ENCODE measurements at regions not wholly inside any gene's neighbourhood (a gene's known extent, or its start where the extent isn't known, plus 50 kb on each side); places are given as distances from the start of the nearest gene placed in this dataset.

DNA sequence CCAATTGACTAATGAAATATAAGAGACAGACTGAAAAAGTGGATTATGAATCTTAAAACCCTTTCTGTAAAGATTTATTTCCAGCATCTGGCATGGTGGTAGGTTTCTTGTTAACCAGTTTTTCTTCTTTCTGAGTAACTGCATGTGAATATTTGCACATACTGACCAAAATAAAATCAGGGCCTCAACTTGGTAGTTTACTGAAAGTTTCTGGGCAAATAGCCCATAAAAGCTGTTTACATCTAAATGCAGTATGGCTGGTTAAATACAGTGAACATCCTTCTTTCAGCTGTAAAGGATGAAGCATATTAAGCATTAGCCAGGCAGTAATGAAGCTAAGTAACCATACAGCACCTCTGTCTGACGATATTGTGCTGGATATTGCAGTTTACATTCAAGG lies 83.6 kb upstream of the EYS start:
- Histone ChIP-seq H3K9me3 (replicated peaks; ENCODE audit: control insufficient read depth, insufficient read depth, low read length) (no peaks in the 10 kb centered on the region), H3K4me3 (no peak overlapping the region), H4K20me1 (ENCODE audit: control insufficient read depth, insufficient read depth) (no peaks in the 10 kb centered on the region), H3K36me3 (ENCODE audit: control insufficient read depth in 2 of 2, insufficient read depth in 2 of 2, low read length in 1 of 2) (no peaks in the 10 kb centered on the region), H3K9ac (ENCODE audit: control insufficient read depth, insufficient read depth, low read length) (no peak overlapping the region), H3K4me1 (ENCODE audit: control insufficient read depth, insufficient read depth, low read length) (no peaks in the 10 kb centered on the region), H2AFZ (ENCODE audit: control insufficient read depth, low read depth, low read length) (no peak overlapping the region), H3K4me2 (ENCODE audit: control insufficient read depth, insufficient read depth) (no peak overlapping the region), H3K27ac (ENCODE audit: control insufficient read depth, insufficient read depth) (no peak overlapping the region), H3K79me2 (ENCODE audit: control insufficient read depth, insufficient read depth, low read length) (no peaks in the 10 kb centered on the region), H3K27me3 (replicated peaks in 1 of 2; ENCODE audit: control insufficient read depth in 2 of 2, insufficient read depth in 2 of 2, low read length in 1 of 2) (no peaks in the 10 kb centered on the region)
- ATAC-seq, result no peak
- in situ Hi-C loops (cut with MboI), result no loop called here
- TF ChIP-seq EGR1 (IDR thresholded peaks at IDR 0.05; ENCODE audit: borderline replicate concordance in 1 of 2, low read depth in 2 of 2, low read length in 2 of 2) (no peak), ZNF274 (IDR thresholded peaks at IDR 0.05; ENCODE audit: insufficient read depth, insufficient read length) (no peak), ETV6 (conservative IDR thresholded peaks at IDR 0.05 in 1 of 2, IDR thresholded peaks at IDR 0.05 in 1 of 2; ENCODE audit: borderline replicate concordance in 1 of 2, low read depth in 1 of 2) (no peak), YY1 (IDR thresholded peaks at IDR 0.05; ENCODE audit: low read depth, low read length) (no peak), SPI1 (IDR thresholded peaks at IDR 0.05; ENCODE audit: borderline replicate concordance, insufficient read depth, low read depth, low read length) (no peak), ZNF217 (IDR thresholded peaks at IDR 0.05) (no peak), IKZF1 (conservative IDR thresholded peaks at IDR 0.05) (no peak), RBBP5 (conservative IDR thresholded peaks at IDR 0.05) (no peak)
- CTCF ChIA-PET, result interaction anchor here (0.6 kb wide), 1 partner anchor 51 kb away, joined by 4 read pairs; no protein-coding TSS in a partner anchor
- BruUV-seq (replicated peaks), result no TSS peak
- POLR2A ChIA-PET, result no interaction called here
- SMC1A ChIA-PET (ENCODE audit: uncharacterized antibody, unreplicated experiment), result no interaction called here
- 5% methylated on average over 1 of the region's 1 CpG for WGBS (ENCODE audit: insufficient coverage, insufficient replicate concordance, low lambda C conversion rate, missing lambda C conversion rate)
- FAIRE-seq, result no peak
- DNase-seq (ENCODE audit: low read depth, low spot score), result no peak
- intact Hi-C loops (cut with micrococcal nuclease; ENCODE audit: unreplicated experiment), result no loop called here
- RAD21 ChIA-PET (ENCODE audit: unreplicated experiment), result no interaction called here

DNA sequence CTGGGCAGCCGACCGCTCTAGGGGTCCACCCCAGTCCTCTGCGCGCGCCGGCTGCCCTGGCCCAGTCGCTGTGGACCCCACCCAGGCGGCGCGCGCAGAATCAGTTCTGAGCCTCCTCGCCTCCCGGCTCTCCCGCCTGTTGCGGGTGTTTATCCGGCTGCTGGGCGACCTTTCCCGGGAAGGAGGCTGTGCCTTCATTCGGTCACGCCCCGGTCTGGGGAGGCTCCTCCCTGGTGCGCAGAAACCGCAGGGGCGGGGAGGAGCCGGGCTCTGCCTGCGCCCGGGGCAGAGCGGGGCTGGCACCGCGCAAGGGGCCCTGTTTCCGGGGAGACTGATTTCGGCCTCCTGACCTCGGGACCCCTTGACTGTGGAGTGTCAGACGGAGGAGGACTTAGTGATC lies 80.8 kb upstream of the EYS start:
- in situ Hi-C loops (cut with MboI) (no loop called here), intact Hi-C loops (cut with micrococcal nuclease; ENCODE audit: unreplicated experiment) (no loop called here)
- TF ChIP-seq PAX8 (IDR thresholded peaks at IDR 0.05) (no peak), IRF4 (IDR thresholded peaks at IDR 0.05; ENCODE audit: low read depth, low read length) (no peak), NBN (IDR thresholded peaks at IDR 0.05) (no peak)
- TF ChIP-seq, protein P1, sequence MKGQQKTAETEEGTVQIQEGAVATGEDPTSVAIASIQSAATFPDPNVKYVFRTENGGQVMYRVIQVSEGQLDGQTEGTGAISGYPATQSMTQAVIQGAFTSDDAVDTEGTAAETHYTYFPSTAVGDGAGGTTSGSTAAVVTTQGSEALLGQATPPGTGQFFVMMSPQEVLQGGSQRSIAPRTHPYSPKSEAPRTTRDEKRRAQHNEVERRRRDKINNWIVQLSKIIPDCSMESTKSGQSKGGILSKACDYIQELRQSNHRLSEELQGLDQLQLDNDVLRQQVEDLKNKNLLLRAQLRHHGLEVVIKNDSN (IDR thresholded peaks at IDR 0.05; ENCODE audit: borderline replicate concordance, extremely low read length, insufficient read depth, low read depth, low read length), result no peak
- TF ChIP-seq, protein P2, sequence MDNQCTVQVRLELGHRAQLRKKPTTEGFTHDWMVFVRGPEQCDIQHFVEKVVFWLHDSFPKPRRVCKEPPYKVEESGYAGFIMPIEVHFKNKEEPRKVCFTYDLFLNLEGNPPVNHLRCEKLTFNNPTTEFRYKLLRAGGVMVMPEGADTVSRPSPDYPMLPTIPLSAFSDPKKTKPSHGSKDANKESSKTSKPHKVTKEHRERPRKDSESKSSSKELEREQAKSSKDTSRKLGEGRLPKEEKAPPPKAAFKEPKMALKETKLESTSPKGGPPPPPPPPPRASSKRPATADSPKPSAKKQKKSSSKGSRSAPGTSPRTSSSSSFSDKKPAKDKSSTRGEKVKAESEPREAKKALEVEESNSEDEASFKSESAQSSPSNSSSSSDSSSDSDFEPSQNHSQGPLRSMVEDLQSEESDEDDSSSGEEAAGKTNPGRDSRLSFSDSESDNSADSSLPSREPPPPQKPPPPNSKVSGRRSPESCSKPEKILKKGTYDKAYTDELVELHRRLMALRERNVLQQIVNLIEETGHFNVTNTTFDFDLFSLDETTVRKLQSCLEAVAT (IDR thresholded peaks at IDR 0.05), result no peak
- FAIRE-seq (no peak), DNase-seq (ENCODE audit: low read depth, low spot score) (no peak), ATAC-seq (no peak)
- Histone ChIP-seq H3K9ac (ENCODE audit: control insufficient read depth, insufficient read depth, low read length) (no peak overlapping the region), H2AFZ (ENCODE audit: control insufficient read depth, low read depth, low read length) (no peak overlapping the region), H3K4me1 (ENCODE audit: control insufficient read depth, insufficient read depth, low read length) (no peaks in the 10 kb centered on the region), H3K79me2 (ENCODE audit: control insufficient read depth, insufficient read depth, low read length) (no peaks in the 10 kb centered on the region), H3K27me3 (replicated peaks in 1 of 2; ENCODE audit: control insufficient read depth in 2 of 2, insufficient read depth in 2 of 2, low read length in 1 of 2) (no peaks in the 10 kb centered on the region), H3K4me2 (ENCODE audit: control insufficient read depth, insufficient read depth) (no peak overlapping the region), H3K27ac (ENCODE audit: control insufficient read depth, insufficient read depth) (no peak overlapping the region), H3K36me3 (ENCODE audit: control insufficient read depth in 2 of 2, insufficient read depth in 2 of 2, low read length in 1 of 2) (no peaks in the 10 kb centered on the region), H3K4me3 (no peak overlapping the region), H3K9me3 (replicated peaks; ENCODE audit: control insufficient read depth, insufficient read depth, low read length) (no peaks in the 10 kb centered on the region), H4K20me1 (ENCODE audit: control insufficient read depth, insufficient read depth) (no peaks in the 10 kb centered on the region)
- WGBS (ENCODE audit: insufficient coverage, insufficient replicate concordance, low lambda C conversion rate, missing lambda C conversion rate), result 72% methylated on average over 28 of the region's 34 CpGs
- RAD21 ChIA-PET (ENCODE audit: unreplicated experiment), result no interaction called here
- BruUV-seq (replicated peaks), result no TSS peak
- CTCF ChIA-PET, result no interaction called here
- POLR2A ChIA-PET, result no interaction called here
- SMC1A ChIA-PET (ENCODE audit: uncharacterized antibody, unreplicated experiment), result no interaction called here
